Left renal cortex interstitium (tissue), 4 donors: ENCODE measurements at regions not wholly inside any gene's neighbourhood (a gene's known extent, or its start where the extent isn't known, plus 50 kb on each side); places are given as distances from the start of the nearest gene placed in this dataset.
"Not testable (repeated sequence)": the region's sequence is repeated elsewhere in the genome, so short reads cannot be mapped to it uniquely, and the experiment has no call there.

Experiments used
- DNase-seq, 4 donors: peaks; one replicate each; pipeline ENCODE4 v3.0.0-alpha.2; 2013; ENCODE audit warnings: low read depth in 4 of 4, low spot score in 2 of 4, missing footprints in 1 of 4

DNA sequence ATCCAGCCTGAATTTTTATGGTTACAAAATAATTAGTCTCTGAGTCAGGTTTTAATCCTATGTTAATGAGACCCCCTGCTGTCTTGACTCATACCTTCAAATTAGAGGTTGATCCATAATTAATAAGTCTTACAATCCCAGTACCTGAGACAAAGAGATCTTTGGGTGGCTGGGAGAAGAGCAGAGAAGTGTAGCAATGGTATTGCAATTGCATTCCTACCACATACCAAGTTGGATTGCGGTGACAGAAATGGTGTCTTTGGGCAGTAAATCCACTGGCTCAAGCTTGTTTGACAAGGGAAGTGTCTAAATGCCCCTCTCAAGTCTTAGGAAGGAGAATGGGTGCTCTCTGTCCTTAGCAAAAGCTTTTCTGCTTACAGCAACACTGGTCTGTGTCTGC lies 150.4 kb downstream of the BTBD3 start:
- no peak for DNase-seq

GRCh38 chr20:12069181-12069580 lies 151.5 kb downstream of the BTBD3 start:
- no peak for DNase-seq

DNA sequence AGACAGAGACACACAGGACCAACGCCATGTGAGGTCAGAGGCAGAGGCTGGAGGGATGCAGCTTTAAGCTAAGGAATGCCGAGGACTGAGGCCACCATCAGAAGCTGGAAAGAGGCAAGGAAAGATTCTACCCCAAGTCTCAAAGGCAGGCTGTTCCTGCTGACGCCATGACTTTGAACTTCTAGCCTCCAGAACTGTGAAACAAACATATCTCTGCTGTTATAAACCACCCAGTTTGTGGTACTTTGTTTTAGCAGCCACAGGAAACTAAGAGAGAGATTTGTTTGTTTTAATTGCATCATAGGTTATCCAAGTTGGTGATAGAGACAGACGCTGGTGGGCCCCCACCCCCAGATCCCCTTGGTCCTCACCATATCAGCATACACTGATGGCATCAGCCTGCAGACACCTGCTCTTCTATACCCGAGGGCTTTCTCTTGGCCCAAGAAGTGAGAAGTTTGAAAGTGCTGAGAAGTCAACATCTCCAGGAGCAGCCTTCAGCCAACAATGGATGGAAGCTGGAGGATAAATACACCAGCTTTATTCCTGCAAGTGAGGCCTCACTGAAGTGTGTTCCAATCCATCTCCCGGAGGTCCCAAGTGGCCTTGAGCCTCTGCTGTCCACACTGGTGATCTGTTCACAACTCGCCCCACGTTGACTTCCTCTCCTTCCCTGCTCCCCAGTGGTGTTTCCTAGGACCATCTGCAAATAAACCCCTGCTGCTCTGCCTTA lies 154.7 kb downstream of the BTBD3 start:
- no peak for DNase-seq

GRCh38 chr20:12072954-12073264 lies 155.2 kb downstream of the BTBD3 start:
- no peak for DNase-seq

- DNase-seq = no peak
Observed at GRCh38 chr20:12074111-12074655, 156.5 kb downstream of the BTBD3 start.

DNA sequence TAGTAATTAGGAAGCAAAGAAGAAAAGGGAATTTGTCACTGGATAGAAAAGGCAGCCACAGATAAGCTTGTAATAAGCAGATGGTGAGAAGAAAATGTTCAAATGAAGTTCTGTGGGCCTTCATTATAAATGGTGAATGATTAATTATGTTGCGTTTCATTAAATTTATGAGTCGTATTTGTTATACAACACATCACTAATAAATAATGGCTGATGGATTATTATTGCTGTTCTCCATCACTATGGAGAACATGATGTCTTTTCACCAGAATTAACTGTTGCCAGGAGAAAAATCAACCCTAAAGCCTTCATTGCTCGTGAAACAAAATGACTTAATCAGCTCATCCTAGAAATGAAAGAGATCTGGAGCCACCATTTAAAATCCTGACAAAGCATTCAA lies 158.5 kb downstream of the BTBD3 start:
- no peak for DNase-seq

GRCh38 chr20:12077875-12078274 lies 160.2 kb downstream of the BTBD3 start:
- DNase-seq = no peak

DNA sequence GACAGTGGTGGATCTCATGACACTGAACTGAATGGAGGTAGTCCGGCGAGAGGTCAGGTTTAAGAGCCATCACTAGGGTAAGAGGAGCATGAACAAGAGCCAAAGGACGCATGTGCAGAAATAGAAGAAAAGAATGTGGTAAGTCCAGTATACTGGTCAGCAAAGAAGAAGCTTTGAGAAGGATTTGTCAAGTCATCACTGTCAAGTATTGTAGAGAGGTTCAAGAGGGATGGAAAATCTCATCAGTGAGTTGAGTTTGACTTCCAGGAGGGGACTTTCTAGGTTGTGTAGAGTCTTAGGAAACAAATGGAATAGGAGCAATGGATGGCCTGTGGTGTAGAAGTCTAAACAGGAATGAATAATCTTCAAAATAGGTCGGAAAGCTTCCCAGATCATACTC lies 161.8 kb downstream of the BTBD3 start:
- no peak for DNase-seq

DNA sequence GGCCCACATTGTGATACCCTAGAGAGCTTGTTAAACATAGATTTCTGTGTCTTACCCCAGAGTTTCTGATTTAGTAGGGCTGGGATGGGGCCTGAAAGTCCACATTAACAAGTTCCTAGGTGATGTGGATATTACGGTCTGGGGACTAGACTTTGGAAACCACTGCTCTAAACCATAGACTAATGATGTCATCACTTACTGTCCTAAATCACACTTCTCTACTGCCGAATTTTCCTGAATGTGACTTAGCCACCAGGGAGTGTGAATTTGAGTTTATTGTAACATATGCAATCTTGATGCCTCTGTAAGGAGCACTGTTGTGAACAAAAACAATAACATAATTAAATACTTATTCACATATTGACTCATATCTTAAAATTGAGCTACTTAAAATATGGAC lies 165.6 kb downstream of the BTBD3 start:
- no peak for DNase-seq

DNA sequence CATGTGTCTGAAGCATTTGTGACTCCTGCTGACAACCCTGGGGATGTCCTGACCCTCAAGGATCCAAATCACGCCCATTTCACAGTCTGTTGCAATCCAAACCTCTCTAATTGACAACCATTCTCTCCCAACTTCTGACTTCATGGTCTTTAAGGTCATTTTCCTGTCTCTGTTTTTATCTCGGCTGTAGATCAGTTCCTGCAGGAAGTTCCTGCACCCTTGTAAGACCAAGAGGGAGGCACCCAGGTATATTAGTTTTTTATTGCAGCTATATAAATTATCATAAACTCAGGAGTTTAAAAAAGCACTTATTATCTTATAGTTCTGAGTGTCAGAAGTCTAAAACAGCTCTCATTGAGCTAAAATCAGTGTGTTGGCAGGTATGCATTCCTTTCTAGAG lies 166.8 kb downstream of the BTBD3 start:
- DNase-seq = no peak

- no peak for DNase-seq
Observed at GRCh38 chr20:12086359-12086758, 168.7 kb downstream of the BTBD3 start.

GRCh38 chr20:12090920-12091319 lies 173.2 kb downstream of the BTBD3 start:
- no peak for DNase-seq

DNA sequence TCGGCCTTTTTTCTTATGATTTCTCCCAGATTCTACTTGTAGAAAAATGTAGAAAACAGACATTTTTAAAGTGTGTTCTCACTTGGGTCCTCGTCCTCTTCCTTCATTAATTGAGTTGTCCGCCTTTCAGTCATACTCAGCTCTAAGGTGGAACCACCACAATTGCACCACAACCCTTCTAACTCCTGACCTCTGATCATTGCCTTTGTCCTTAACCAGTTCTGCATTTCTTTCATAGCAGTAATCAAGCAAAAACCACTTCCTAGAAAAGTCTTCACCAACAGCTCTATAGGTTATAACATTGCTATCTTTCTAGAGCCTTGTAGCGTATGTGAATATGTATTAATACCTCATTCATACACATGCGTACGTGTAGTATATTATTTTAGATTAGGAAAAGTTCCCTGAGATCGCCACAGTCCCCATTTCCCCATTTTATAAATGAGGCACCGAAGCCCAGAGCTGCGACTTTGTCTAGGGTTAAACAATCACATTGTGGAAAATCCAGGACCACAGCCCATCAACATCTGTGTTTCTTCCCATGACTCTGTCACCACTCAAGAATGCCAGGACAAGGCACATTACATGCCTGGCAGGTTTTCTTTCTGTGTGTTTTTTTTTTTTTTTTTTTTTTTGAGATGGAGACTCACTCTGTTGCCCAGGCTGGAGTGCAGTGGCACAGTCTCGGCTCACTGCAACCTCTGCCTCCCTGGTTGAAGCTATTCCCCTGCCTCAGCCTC lies 175.5 kb downstream of the BTBD3 start:
- no peak for DNase-seq

- not testable (repeated sequence) for DNase-seq
Observed at GRCh38 chr20:12093797-12094190, 176.1 kb downstream of the BTBD3 start.

DNA sequence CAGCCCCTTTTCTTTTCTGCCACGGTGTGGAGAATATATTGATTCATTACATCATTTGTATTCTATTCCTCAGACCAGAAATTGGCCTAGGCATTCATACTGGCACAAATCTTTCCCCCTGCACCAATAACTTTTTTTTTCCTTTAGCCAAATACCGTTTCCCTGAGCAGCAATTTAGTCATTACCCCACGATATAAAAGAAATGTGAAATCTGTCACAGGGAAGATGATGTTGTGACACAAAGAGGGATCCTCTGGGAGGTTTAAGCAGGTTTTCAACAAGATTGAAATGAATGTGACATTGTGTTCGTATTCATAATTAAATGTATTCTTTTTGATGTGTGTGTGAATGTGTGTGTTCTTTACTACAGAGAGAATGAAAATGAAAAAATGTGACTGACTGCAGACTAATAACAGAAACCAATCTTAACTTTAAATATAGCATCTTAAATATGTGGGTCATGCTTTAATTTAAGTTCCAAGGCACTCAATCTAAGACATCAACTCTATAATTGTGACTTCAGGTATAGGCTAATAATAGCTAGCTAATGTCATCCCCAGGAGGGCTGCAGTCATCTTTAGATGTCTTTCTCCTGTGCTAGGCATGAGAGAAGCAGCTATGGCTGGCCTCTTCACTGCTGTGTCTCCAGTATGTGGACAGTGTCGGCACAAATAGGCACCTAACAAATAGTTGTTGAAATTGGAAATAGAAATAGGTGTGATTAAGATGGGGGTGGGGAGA lies 177.7 kb downstream of the BTBD3 start:
- no peak for DNase-seq

DNA sequence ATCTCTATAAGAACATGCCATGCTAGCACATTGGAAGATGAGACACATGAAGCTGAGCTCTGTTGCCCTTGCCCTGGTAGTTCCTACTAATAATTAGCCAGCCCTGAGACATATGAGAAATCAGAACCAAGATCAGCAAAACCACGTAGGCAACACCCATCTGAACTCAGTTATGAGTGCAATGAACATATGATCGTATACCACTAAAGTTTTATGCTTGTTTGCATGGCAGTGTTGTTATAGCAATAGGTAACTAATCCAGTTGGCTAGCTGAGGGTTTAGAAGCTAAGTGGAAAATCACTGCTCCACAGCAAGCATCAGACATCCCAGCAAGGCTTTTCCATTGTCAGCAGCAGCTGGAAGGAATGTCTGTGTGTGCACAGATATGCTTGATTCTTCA lies 180.7 kb downstream of the BTBD3 start:
- no peak for DNase-seq

DNA sequence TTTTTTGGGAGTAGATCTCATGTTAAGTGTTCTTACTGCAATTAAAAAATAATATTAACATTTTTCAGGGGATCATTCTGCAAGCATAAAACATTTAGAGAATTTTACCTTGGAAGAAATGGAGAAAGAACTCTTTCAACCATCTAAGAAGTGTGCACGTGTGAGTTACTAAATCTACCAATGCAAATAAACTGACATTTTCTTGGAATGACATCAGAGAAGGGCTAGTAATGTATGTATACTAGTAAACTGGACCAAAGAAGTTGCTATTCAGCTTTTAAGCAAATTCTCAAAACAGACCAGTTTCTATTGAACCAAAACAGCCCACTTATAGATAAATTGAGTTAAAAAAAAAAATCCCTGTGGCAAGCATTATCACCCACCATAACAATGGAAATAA lies 191.2 kb downstream of the BTBD3 start:
- no peak for DNase-seq

DNA sequence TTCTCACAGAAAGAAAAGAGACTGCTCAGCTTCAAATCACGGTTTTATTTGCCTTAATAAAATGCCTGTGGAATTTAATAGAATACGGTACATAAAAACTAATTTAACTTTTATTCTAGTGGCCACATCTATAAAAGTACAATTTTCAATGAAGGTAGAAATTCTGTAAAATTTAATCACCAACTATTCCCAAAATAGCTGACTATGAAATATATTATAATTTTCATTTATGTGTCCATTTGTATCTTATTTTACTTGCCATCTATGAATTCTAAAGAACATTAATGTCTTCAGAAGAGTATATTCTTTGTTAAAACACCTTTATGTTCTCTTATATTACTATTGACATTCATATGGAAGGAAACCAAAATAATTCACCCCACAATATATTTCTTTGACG lies 192.6 kb downstream of the BTBD3 start:
- DNase-seq = no peak

DNA sequence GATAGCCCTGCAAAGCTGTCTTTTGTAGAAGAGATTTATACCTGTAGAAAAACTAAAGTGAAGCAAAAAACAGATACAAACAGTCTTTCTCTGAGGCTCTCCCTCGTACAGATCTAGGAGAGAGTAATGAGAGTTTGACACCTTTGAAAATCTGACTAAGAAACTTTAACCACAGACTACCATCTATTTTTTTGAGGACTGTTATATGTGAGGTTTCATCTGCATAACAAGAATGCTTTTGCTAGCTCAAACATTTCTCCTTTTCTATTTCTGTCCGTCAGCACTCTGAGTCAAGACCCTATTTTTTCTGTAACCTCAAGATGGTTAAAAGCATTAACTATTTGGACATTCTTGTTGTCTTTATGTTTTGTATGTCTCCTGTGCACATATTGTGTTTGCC lies 193.0 kb downstream of the BTBD3 start:
- no peak for DNase-seq

DNA sequence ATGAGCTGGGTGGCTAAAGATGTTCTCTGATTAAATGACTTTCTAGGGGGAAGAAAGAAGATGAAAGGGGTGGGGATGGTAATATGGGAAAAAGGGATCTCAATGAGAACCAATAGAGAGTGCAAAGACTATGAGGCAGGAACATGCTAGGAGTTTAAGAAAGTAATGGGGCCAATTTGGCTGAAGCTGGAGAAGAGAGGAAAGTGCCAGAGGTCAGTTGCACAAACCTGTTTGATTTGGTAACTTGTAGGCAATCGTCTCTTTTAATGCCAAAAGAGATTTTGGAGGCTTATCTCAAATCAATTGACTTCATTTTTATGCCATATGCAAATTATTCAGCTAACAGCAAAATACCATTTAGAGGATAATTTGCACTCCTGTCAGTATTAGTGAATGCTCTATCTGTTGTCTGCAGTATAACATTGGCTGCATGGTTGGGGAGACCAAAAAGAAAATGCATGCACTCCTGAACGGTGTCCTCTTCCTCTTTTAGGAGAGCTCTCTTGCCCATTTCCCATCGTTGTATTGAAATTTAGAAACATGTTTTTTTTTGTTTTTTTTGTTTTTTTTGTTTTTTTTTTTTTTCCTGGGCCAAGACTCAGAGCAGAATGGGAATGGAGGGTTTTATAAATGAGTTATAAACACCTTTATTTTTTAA lies 193.9 kb downstream of the BTBD3 start:
- no peak for DNase-seq

DNA sequence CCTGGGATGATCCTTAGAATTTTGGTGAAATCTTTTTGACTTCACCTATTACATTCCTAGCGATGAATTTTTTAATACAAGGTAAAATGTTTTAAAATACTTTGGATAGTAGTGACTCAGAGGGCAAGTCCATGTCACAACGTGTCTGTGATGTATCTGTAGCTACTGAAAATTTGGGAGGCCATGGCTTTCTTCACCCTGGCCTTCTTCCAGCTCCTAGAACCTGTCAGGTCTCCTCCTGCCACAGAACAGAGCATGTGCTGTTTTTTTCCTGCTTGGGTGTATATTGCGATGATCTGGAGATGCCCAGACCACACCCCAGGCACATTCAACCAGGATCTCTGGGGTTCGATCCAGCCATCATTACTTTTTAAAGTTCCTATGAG lies 194.4 kb downstream of the BTBD3 start:
- DNase-seq = no peak
